Endothelial cell of umbilical vein (primary cell): ENCODE measurements at regions not wholly inside any gene's neighbourhood (a gene's known extent, or its start where the extent isn't known, plus 50 kb on each side); places are given as distances from the start of the nearest gene placed in this dataset.

Experiments used
- BruUV-seq: library from RNA; stranded (reverse); fragments of 400-500 nt; replicated peaks from 2 replicates; lab custom pipeline; 2021; lab: Mats Ljungman, UMichigan
- CTCF ChIA-PET: fragments of 300-600, 350-600 bp; sonication (Branson Sonifier 250); formaldehyde crosslinking; loops from one replicate; lab custom pipeline; 2021; ENCODE audit warnings: antibody characterized with exemption, inconsistent platforms; lab: Charles Lee
- POLR2A ChIA-PET: fragments of 300-600, 350-600 bp; sonication (Branson Sonifier 250); formaldehyde crosslinking; loops from one replicate; lab custom pipeline; 2021; ENCODE audit warnings: antibody characterized with exemption, inconsistent platforms; lab: Charles Lee
- DNase-seq: peaks from one replicate; pipeline ENCODE4 v3.0.0-alpha.2; 2011; ENCODE audit warnings: low read depth, low spot score
- FAIRE-seq: peaks from 2 replicates; lab custom pipeline; 2011; peaks lifted over from hg19 to GRCh38; lab: Jason Lieb, UNC
- H2AFZ ChIP-seq: 2 replicates; pipeline ENCODE4 v1.6.0; 2012; ENCODE audit warnings: low read depth, low read length, control low read depth, inconsistent platforms
- H3K27ac ChIP-seq: 2 replicates; pipeline ENCODE4 v1.5.1; 2011; ENCODE audit warnings: low read depth, mild to moderate bottlenecking, control low read depth, low read length, moderate library complexity; ENCODE audit not compliant: insufficient read depth
- H3K27me3 ChIP-seq, 2 experiments: 2 replicates each; pipeline versions ENCODE4 v1.6.0 to v1.6.1; 2011; ENCODE audit warnings: low read length in 2 of 2, mixed read lengths in 1 of 2; ENCODE audit not compliant: control insufficient read depth in 2 of 2, insufficient read depth in 2 of 2
- H3K36me3 ChIP-seq, 2 experiments: 2 replicates in 1 of 2; 3 replicates in 1 of 2; pipeline ENCODE4 v1.5.1; 2011; ENCODE audit warnings: low read length in 2 of 2, mild to moderate bottlenecking in 1 of 2, moderate library complexity in 1 of 2; ENCODE audit not compliant: control insufficient read depth in 2 of 2, insufficient read depth in 2 of 2; ENCODE audit errors: extremely low read depth in 1 of 2
- H3K4me1 ChIP-seq: 3 replicates; pipeline ENCODE4 v1.5.1; 2011; ENCODE audit warnings: mild to moderate bottlenecking, low read length; ENCODE audit not compliant: control insufficient read depth, insufficient read depth; ENCODE audit errors: extremely low read depth
- H3K4me2 ChIP-seq: 2 replicates; pipeline ENCODE4 v1.6.1; 2011; ENCODE audit warnings: low read length, control low read depth, mixed read lengths; ENCODE audit not compliant: insufficient read depth
- H3K4me3 ChIP-seq, 3 experiments: fragments of 200-600 bp in 1 of 3; sonication (generic), shearing (Covaris generic) in 1 of 3; replicated peaks in 1 of 3; 2 replicates each; pipeline ENCODE4 v1.5.1; 2011 to 2016; ENCODE audit warnings: control low read depth in 3 of 3, low read length in 3 of 3, mild to moderate bottlenecking in 2 of 3, inconsistent platforms in 1 of 3, low read depth in 1 of 3, moderate library complexity in 1 of 3; ENCODE audit not compliant: insufficient read depth in 1 of 3
- H3K79me2 ChIP-seq: 2 replicates; pipeline ENCODE4 v1.6.0; 2012; ENCODE audit warnings: low read length, inconsistent platforms; ENCODE audit not compliant: control insufficient read depth, insufficient read depth
- H3K9ac ChIP-seq: replicated peaks from 2 replicates; pipeline ENCODE3; 2011; ENCODE audit warnings: low read length, control low read depth; ENCODE audit not compliant: insufficient read depth; ENCODE audit errors: extremely low read depth
- H3K9me1 ChIP-seq: replicated peaks from 3 replicates; pipeline ENCODE4 v1.6.0; 2011; ENCODE audit warnings: mild to moderate bottlenecking, low read length; ENCODE audit not compliant: control insufficient read depth, insufficient read depth; ENCODE audit errors: extremely low read depth
- H3K9me3 ChIP-seq: replicated peaks from 2 replicates; pipeline ENCODE4 v1.5.1; 2012; ENCODE audit warnings: low read length, inconsistent platforms; ENCODE audit not compliant: control insufficient read depth, insufficient read depth
- H4K20me1 ChIP-seq: replicated peaks from 2 replicates; pipeline ENCODE3; 2011; ENCODE audit warnings: mild to moderate bottlenecking, low read length; ENCODE audit not compliant: control insufficient read depth, insufficient read depth; ENCODE audit errors: extremely low read depth
- EZH2 ChIP-seq: IDR thresholded peaks from 2 replicates; pipeline ENCODE4 v1.6.1; 2012; ENCODE audit warnings: borderline replicate concordance, low read depth, mild to moderate bottlenecking, moderate library complexity, low read length, inconsistent platforms; ENCODE audit not compliant: severe bottlenecking
- FOS ChIP-seq: IDR thresholded peaks from 2 replicates; pipeline ENCODE4 v1.6.1; 2011; ENCODE audit warnings: mild to moderate bottlenecking, low read length, moderate library complexity, borderline replicate concordance; ENCODE audit not compliant: insufficient read depth
- POLR2A ChIP-seq: IDR thresholded peaks from 2 replicates; pipeline ENCODE4 v1.6.1; 2012; ENCODE audit warnings: low read depth, mild to moderate bottlenecking, control low read depth, low read length
- POLR2AphosphoS5 ChIP-seq: IDR thresholded peaks from 2 replicates; pipeline ENCODE4 v1.6.1; 2012; ENCODE audit warnings: low read depth, mild to moderate bottlenecking, control low read depth, low read length, moderate library complexity; ENCODE audit not compliant: insufficient read depth
- dilution Hi-C: fragments of 300-500 bp; cut with MboI; formaldehyde crosslinking; loops from one replicate; pipeline ENCODE4 v1.15.0; 2019; ENCODE audit warnings: low sequenced_read_pairs; ENCODE audit not compliant: extremely low pct_ligation_motif_present
- intact Hi-C: fragments of 100-400 bp; cut with micrococcal nuclease; formaldehyde crosslinking; loops from one replicate; pipeline ENCODE4 v1.10.0; 2022
- TF ChIP-seq, protein P1 (sequence below), 2 donors: IDR thresholded peaks; 1 replicate in 1 of 2; 2 replicates in 1 of 2; pipeline ENCODE4 v1.5.1; 2011; ENCODE audit warnings: low read length in 2 of 2, mild to moderate bottlenecking in 2 of 2, moderate library complexity in 2 of 2, control low read depth in 1 of 2, inconsistent platforms in 1 of 2, low read depth in 1 of 2; ENCODE audit not compliant: insufficient read depth in 1 of 2; ENCODE audit errors: extremely low read depth in 1 of 2
- TF ChIP-seq, protein P2 (sequence below): IDR thresholded peaks from 2 replicates; pipeline ENCODE4 v1.6.1; 2011; ENCODE audit not compliant: insufficient read depth, insufficient read length

GRCh38 chr12:111190741-111191526 is 178.0 kb downstream of the PHETA1 start:
- dilution Hi-C loops (no loop called here), intact Hi-C loops (no loop called here)
- CTCF ChIA-PET = no interaction called here
- Histone ChIP-seq H3K4me1 (no peaks in the 10 kb centered on the region), H3K79me2 (no peaks in the 10 kb centered on the region), H3K36me3 (no peaks in the 10 kb centered on the region), H3K4me3 (no peak overlapping the region), H3K9me3 (no peaks in the 10 kb centered on the region), H3K4me2 (no peak overlapping the region), H3K27ac (no peak overlapping the region), H2AFZ (no peak overlapping the region), H3K9ac (no peak overlapping the region), H3K27me3 (no peaks in the 10 kb centered on the region), H3K9me1 (no peaks in the 10 kb centered on the region), H4K20me1 (no peaks in the 10 kb centered on the region)
- BruUV-seq = no TSS peak
- DNase-seq (no peak), FAIRE-seq (no peak)
- TF ChIP-seq POLR2A (no peak), POLR2AphosphoS5 (no peak), EZH2 (no peak), FOS (no peak)
- TF ChIP-seq, protein P1, sequence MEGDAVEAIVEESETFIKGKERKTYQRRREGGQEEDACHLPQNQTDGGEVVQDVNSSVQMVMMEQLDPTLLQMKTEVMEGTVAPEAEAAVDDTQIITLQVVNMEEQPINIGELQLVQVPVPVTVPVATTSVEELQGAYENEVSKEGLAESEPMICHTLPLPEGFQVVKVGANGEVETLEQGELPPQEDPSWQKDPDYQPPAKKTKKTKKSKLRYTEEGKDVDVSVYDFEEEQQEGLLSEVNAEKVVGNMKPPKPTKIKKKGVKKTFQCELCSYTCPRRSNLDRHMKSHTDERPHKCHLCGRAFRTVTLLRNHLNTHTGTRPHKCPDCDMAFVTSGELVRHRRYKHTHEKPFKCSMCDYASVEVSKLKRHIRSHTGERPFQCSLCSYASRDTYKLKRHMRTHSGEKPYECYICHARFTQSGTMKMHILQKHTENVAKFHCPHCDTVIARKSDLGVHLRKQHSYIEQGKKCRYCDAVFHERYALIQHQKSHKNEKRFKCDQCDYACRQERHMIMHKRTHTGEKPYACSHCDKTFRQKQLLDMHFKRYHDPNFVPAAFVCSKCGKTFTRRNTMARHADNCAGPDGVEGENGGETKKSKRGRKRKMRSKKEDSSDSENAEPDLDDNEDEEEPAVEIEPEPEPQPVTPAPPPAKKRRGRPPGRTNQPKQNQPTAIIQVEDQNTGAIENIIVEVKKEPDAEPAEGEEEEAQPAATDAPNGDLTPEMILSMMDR (IDR thresholded peaks at IDR 0.05; ENCODE audit: extremely low read depth in 1 of 2, insufficient read depth in 1 of 2, low read depth in 1 of 2, low read length in 2 of 2) = no peak
- TF ChIP-seq, protein P2, sequence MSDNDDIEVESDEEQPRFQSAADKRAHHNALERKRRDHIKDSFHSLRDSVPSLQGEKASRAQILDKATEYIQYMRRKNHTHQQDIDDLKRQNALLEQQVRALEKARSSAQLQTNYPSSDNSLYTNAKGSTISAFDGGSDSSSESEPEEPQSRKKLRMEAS = no peak
- POLR2A ChIA-PET = no interaction called here
